ENCODE measurements at regions not wholly inside any gene's neighbourhood (a gene's known extent, or its start where the extent isn't known, plus 50 kb on each side); places are given as distances from the start of the nearest gene placed in this dataset.
"Not testable (repeated sequence)": the region's sequence is repeated elsewhere in the genome, so short reads cannot be mapped to it uniquely, and the experiment has no call there.

DNA sequence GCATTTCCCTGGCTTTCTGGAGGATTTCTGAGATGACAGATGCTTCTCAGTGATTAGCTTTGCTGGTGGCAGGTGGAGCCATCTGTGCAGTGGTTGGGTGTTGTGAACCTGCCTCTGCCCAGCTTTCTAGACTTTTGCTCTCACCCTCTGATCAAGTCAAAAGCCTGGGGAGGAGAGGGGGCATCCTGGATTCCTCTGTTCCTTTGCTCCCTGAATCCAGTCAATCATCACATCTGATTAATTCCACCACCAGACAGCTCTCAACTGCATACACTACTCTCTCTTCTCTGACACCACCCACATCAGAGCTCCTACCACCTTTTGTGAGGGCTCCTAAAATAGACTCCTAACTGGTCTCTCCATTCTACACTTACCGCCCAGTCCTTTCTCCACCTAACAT is 283.5 kb downstream of the WDR11 start:
- no peak for DNase-seq (ENCODE audit: low read depth in 2 of 2)

DNA sequence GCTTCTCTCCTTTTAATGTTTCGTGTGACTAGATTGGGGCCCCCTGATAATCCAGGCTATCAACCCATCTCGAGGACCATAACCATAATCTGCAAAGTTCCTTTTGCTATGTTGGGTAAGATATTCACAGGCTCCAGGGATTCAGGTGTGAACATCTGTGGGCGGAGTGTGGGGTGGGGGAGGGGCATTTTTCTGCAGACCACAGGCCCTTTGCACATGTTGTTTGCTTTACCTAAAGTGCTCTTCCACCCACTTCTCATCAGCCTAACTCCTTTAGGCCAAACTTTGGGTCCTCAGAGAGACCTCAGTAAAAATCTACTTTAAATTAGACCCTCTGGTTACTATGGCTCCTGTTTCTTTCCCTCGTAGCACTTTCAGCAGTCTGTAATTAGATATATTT is 284.4 kb downstream of the WDR11 start:
- no peak for DNase-seq (ENCODE audit: low read depth in 2 of 2)

DNA sequence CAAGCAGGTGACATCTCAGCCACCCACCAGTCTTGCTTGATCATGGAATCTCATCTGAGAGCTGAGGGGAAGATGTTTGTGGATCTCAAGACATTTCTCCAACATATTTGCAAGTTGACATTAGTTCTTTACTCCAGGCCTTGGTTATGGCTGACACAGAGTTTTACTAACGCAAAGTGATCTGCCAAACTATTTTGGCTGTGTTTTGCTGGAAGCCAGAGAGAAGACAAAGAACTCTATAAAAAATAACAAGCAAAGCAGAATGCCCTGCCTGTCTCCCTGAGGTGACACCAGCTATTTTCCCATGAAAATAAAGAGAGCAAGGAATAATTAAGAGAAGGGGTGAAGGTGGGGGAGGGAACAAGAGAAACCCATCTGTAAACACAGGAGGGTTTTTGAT is 286.4 kb downstream of the WDR11 start:
- no peak for DNase-seq (ENCODE audit: low read depth in 2 of 2)

DNA sequence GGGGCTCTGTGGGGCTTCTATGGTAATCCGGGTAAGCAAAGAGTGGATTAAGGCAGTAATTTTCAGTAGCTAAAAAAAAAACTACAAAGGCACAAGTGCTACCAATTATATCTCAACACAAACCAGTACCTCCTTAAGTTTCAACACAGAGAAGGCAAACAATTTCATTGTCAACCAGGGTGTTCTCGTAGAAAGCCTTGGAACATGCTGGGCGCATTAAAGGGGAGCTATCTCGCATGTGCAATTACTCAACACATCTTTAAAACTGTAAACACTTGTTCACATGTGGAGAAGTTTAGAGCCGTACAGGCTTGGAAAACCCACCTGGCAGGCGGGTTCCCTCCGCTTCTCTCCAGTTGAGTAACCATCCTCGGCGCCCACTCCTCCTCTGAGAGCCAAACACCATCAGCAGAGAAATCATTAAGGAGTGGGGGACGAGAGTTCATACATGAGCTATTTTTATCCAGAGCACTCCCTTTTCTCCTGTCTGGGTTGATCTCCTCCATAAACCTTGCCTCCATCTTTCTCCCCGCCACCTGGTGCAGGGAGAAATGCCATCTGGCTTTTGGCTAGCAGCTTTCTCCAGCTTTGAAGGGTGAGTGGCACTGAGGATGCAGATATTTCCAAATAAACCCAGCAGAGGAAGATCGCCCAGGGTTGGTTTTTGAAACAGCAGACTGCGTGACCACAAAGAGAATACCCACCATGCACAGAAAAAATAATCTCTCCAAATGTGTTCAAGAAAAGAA is 287.1 kb downstream of the WDR11 start:
- DNase-seq (ENCODE audit: low read depth in 2 of 2) = no peak

DNA sequence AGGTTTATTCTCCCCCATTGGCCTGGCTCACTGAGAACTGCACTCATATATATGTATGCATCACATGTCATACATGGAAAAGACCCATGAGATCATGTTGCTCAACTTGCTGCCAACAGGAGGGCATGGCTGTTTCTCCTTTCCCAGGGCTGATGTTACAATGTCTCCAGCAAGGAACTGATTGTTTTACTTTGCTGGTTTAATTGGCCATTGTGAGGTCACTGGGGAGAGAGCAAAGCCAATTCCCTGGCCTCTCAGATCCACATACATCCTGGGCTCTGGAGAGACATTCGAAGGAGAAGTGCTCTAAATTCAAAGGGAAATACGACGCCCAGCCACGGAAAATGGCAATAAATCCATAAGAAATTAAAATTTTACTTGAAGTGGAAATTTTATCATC is 287.8 kb downstream of the WDR11 start:
- no peak for DNase-seq (ENCODE audit: low read depth in 2 of 2)

DNA sequence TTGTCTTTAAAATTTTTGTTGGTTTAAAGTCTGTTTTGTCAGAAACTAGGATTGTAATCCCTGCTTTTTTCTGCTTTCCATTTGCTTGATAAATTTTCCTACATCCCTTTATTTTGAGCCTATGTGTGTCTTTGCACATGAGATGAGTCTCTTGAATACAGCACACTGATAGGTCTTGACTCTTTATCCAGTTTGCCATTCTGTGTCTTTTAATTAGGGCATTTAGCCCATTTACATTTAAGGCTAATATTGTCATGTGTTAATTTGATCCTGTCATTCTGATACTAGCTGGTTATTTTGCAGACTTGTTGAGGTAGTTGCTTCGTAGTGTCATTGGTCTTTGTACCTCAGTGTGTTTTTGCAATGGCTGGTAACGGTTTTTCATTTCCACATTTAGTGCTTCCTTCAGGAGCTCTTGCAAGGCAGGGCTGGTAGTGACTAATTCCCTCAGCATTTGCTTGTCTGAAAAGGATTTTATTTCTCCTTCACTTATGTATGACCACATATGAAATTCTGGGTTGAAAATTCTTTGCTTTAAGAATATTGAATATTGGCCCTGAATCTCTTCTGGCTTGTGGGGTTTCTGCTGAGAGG is 294.7 kb downstream of the WDR11 start:
- DNase-seq (ENCODE audit: low read depth in 2 of 2) = not testable (repeated sequence)

DNA sequence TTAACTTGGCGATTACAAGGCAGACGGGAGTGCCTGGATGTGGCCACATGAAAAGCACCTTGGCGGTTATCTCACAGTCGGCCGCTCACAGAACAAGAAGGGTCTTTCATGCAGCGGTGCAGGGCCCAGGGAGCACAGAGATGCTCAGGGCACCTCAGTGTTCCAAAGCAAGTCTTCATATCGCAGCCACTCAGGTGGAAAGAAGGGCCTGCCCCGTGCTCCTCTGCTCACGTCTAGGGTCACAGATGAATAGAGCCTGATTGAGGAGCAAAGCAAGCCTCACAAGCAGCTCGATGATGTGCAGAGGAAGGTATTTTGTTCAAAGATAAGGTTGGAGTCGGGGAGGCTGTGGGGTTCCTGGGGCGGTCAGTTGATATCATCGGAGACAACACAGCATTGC is 297.8 kb downstream of the WDR11 start:
- DNase-seq (ENCODE audit: low read depth in 2 of 2) = no peak

DNA sequence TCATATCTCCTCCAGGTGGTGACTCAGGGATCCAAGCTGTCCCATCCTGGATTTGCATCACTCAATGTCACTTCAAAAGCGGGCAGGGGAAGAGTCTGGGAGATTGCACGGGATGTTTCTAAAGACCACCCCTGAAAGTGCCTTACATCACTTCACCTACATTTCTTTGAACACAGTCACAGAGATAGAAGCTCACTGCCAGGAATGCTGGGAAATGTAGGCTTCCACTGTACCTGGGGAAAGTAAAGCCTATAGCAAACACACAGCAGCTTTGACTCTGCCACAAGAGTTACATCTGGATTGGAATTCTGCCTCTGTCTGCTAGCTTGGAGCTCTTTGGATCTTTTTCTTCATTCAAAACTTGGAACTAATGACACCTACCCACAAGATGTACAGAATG is 300.9 kb downstream of the WDR11 start:
- no peak for DNase-seq (ENCODE audit: low read depth in 2 of 2)

DNA sequence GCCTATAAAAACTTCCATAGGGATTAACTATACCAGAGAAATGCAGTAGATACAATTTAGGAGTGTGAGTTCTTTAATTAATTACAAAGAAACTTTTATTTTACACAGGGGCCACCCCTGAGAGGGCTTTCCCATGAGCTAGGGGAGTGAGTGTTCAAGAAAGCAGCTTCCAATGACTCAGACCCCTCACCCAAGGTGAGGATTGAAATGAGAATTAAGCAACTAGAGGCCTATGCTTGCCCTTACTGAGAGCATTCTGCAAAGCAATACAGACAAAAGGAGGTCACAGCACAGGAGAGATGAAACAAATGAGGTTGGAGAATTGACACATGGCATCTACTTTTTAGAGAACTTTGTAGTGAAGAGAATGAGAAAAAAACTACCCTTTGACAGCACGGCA is 301.8 kb downstream of the WDR11 start:
- DNase-seq (ENCODE audit: low read depth in 2 of 2) = no peak

DNA sequence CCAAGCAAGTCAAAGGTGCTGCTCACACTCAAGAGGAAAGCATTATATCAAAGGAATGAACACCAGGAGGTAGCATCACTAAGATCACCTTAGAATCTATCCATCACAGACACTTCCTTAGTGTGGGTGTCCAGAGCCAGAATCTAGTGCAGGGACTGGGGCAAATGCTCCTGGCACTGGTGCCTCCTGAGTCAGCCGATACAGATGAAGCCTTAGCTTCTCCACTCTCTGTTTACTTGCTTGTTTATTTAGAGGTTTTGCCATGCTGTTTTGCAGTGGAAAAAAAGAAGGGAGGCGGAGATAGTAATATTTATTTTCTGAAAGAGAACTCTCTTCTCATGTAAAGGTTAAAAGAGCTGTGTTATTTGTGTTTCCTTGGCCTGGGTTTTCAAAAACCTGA is 303.1 kb downstream of the WDR11 start:
- DNase-seq (ENCODE audit: low read depth in 2 of 2) = no peak

DNA sequence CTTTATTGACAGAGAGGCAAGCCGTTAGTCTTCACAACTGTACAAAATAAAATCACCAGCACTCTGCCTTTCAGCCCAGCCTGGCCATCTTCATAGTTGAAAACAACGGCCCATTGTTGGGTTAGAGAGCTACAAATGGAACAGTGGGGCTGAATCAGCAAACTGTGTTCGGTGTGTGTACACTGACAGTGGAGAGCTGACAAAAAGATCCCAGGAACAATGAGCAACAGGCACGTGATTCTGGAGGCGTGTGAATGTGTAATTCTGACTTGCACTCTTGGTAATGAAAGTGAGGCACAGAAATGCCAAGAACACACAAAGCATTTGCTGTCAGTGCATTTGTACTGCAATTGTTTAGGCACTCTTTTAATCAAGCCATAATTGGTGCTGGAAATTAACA is 303.7 kb downstream of the WDR11 start:
- no peak for DNase-seq (ENCODE audit: low read depth in 2 of 2)

DNA sequence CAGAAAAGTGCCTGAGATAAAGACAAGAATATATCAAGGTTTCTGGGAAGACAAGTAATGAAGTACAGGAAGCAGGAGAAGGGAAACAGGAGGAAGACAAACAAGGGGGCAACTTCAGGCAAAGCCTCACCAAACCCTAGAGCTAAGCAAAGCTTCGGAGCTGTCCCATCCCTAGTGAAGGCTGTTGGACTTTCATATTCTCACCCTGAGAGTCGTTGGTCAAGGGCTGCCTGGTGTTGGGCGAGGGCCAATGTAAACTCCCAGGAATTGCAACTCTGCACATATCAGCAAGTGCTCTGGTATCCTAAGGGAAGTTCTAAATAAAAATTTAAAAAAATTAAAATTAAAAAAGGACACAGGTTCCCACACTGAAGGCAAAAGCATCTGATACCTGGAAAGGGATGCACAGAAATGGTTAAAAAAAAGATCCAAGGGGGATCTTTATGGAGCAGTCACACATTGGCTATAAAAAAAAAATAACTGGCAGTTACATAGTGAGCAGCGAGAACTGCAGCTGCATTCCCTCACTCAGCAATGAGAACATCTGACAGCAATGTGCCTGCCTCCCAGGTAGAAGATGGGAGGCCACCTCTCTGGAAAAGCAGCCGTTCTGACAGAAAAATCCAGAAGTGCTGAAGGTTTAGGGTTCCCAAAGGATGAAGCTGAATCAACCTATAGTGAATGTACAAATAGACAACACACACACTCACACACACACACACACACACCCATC is 304.7 kb downstream of the WDR11 start:
- DNase-seq (ENCODE audit: low read depth in 2 of 2) = no peak

DNA sequence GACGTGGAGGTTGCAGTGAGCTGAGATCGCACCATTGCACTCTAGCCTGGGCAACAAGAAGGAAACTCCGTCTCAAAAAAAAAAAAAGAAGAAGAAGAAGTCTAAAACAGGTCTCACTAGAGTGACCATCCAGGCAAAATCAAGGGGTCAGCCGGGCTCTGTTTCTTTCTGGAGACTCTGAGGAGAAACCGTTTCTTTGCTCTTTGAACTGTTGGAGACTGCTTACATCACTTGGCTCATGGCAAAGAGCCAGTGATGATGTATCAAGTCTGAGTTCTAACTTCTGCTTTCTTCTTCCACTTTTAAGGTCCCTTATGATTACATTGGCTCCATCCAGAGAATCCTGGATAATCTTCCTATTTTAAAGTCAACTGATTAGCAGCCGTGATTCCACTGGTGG is 306.8 kb downstream of the WDR11 start:
- no peak for DNase-seq (ENCODE audit: low read depth in 2 of 2)

DNA sequence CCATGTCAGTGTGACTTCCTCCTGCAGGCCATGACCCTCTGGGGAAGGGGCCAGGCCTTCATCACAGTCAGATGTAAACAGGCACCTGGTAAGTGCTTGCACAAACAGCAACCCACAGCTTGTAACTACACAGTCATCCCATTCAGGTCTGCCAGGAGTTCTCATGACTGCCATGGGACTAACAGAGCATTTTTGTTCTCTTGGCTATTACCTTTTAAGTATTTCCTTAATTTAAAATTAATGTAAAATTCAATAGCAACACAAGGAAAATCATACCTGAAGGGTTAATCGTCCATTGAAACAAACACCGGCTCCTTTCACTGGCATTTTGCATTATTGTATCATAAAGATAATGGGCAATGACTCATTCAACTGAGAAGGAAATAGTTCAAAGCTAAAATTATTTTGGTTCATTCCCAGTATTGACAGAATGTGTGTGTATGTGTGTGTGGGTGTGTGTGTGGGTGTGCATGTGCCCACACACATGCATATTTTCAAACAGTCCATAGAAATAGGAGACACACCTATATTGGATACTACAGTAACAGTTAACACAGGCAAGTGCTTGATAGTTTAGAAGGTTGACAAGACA is 307.9 kb downstream of the WDR11 start:
- DNase-seq (ENCODE audit: low read depth in 2 of 2) = no peak

DNA sequence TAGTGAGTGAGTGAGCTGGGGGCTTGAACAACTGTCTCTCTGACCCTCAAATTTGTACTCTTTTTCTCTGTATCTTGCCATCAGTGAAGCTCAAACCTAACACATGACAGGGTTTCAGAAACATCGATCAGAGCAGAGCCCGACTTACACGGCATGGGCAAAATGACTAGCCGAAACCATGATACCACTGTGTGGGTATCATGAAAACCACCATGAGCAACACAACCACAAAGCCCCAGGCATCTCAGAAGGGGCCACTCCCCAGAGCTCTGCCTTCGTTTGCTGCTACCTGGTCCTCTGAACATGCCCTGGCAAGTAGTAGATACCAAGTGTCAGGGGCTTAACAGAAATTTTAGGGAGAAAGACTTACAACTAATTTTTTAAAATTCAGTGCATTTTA is 308.5 kb downstream of the WDR11 start:
- peak in 1 of 2 donors; percentile 1 for DNase-seq (ENCODE audit: low read depth in 2 of 2)

DNA sequence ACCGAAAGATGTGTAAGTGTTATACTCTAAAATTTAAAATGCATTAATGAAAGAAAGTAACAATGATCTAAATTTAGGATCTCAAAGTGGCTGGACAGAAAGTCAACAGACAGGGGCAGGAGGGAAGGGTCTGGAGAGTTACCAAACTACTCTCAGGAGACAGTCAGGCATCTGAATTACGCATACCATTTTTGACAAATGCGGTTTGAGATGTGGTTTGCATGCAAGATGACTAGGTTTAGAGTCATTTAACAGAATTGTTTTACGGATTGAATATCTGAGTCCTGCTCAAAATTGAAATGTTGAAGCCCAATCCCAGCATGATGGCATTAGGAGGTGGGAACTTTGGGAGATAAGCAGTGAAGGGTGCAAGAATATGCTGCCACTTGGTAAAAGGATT is 314.1 kb downstream of the WDR11 start:
- no peak for DNase-seq (ENCODE audit: low read depth in 2 of 2)

DNA sequence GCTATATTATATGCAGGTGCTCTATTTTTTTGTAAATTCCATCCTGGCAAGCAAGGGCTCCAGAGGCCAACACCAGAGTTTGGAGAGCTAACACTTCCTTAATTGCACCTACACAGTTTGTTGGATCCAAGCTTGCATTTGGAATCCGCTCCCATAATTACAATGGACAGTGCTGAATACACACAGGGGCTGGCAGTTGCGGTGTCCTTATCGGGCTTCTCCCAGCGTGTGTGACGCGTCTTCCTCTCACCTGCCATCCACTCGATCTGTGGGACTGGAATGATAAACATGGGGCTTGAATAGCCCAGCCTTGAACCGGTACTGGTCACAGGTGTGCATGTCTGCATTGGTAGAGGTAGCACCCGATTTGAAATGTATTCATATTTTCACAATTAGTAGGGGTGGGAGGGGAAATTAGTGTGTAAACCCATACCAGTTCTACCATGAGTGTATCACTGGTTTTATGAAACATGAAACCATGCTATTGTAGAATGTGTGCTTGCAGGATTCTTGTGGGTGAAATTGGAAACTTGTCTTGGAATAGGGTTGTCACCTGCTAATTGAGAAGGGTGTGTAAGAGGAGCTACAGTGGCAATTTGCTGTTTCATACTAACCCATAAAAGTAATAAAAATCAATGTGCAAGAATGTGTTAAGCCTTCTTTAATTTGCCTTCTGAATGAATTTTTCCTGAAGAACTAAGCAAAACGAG is 316.5 kb downstream of the WDR11 start:
- DNase-seq (ENCODE audit: low read depth in 2 of 2) = no peak

DNA sequence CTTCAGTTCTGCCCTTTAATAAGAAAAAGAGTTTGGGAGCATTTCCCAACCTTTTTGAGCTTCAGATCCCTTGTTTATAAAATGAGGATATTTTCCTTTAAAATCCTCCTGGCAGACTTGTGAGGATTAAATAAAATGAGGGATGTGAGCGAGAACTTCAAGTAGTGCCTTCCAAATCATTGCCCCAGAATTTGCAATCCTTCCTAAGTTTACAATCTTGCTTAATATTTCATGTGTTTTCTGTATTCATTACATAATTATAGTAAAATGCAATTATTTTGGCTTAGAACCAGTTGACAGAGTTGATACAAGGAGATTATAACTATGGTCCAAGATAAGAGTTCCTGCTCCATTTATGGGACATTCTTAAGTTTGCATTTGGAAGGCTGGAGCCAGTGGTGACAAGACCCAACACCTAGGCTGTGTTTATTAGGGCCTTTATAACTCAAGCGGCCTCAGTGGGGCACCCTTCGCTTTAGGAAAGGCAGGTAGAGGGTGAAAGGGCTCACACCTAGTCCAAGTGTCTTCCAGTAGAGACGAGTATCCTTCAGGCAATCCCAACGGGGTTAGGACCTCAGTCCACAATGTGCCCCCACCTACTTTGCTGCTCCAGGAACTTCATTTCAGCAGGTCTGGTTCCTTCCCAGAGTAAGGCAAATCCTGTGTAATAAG is 317.5 kb downstream of the WDR11 start:
- DNase-seq (ENCODE audit: low read depth in 2 of 2) = no peak

DNA sequence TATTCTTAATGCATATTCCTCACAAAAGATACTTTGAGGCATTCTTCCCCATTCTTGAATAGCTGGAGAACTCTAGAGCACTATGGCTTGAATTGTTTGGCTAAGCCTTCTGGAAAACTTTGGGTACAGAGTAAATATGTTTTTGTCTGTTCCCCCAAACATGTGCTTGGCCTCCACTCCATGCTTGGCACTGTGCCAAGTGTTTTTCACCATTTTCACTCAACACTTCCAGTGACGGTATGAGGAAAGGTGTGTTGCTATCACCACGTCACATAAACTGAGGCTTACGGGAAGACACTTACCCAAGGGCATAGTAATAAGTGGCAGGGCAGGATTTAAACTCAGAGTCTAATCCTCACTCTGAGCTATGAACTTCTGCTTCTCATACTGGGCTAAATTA is 318.2 kb downstream of the WDR11 start:
- no peak for DNase-seq (ENCODE audit: low read depth in 2 of 2)

DNA sequence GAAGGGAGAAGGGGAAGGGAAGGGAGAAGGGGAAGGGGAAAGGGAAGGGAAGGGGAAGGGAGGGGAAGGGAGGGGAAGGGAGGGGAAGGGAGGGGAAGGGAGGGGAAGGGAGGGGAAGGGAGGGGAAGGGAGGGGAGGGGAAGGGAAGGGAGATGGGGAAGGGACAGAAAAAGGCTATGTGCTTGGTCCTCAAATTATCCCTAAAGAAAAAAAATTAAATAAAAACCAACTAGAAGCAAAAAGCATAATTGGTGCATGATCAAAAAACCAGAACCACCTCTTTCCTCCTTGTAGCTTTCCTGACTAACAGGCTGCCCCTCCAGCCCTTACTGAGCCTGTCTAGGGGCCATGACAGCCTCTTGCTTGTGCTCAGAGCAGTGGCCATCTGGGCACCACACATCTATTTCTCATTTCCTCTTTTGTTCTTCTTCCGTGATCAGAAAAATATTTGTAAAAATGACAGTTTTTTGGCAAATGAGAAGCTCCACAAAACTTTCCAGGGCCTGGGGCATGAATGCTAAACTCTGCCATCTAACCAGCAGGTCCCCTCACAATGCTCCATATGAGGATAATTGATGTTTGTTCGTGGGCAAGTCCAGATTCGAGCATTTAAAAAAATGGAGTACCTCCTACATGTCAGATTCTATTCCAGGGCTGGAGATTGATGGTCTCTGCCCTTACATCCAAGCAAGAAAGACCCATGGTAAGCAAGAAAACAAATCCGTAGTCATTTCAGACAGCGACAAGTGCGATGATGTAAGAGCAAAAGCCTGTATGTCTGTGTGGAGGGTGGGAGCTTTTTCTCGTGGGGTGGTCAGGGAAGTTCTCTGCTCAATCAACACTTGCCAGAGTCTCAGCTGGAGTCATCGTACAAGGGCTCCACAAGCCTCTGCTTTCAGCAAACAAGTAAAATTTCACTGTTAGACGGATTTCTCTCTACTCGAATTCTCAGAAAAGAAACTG is 320.9 kb downstream of the WDR11 start:
- DNase-seq (ENCODE audit: low read depth in 2 of 2) = no peak

Data from activated CD4-positive, alpha-beta T cell treated with anti-CD3 and anti-CD28 coated beads for 24 hours (primary cell).